DND-41 (cell line): ENCODE measurements at regions not wholly inside any gene's neighbourhood (a gene's known extent, or its start where the extent isn't known, plus 50 kb on each side); places are given as distances from the start of the nearest gene placed in this dataset.

Source experiments
- CTCF ChIP-seq: IDR thresholded peaks from 2 replicates; pipeline ENCODE4 v1.5.1; 2012; ENCODE audit warnings: borderline replicate concordance, low read length, moderate library complexity, mild to moderate bottlenecking; ENCODE audit not compliant: poor library complexity, severe bottlenecking; ENCODE audit errors: extremely low read depth
- EZH2 ChIP-seq: IDR thresholded peaks from 3 replicates; pipeline ENCODE4 v1.6.1; 2012; ENCODE audit warnings: borderline replicate concordance, low read depth, mild to moderate bottlenecking, moderate library complexity, low read length, inconsistent platforms; ENCODE audit not compliant: severe bottlenecking

GRCh38 chr2:153606623-153607022 lies 128.1 kb upstream of the RPRM start:
- TF ChIP-seq CTCF, result no peak
- TF ChIP-seq EZH2, result no peak
